Astrocyte of the cerebellum (primary cell): ENCODE measurements at regions not wholly inside any gene's neighbourhood (a gene's known extent, or its start where the extent isn't known, plus 50 kb on each side); places are given as distances from the start of the nearest gene placed in this dataset.

Source experiments
- DNase-seq: peaks from one replicate; pipeline ENCODE4 v3.0.0-alpha.2; 2011; ENCODE audit warnings: low read depth
- H3K4me3 ChIP-seq: 2 replicates; pipeline ENCODE4 v1.5.1; 2011; ENCODE audit warnings: mild to moderate bottlenecking, low read depth, low read length, moderate library complexity
- in situ Hi-C: cut with HindIII; loops from 2 replicates; pipeline ENCODE4 v1.10.0; 2017; ENCODE audit warnings: low sequenced_read_pairs
- TF ChIP-seq, protein P1 (sequence below): IDR thresholded peaks from 2 replicates; pipeline ENCODE4 v1.5.1; 2012; ENCODE audit warnings: low read length, low read depth, moderate library complexity, mild to moderate bottlenecking; ENCODE audit errors: missing control alignments

DNA sequence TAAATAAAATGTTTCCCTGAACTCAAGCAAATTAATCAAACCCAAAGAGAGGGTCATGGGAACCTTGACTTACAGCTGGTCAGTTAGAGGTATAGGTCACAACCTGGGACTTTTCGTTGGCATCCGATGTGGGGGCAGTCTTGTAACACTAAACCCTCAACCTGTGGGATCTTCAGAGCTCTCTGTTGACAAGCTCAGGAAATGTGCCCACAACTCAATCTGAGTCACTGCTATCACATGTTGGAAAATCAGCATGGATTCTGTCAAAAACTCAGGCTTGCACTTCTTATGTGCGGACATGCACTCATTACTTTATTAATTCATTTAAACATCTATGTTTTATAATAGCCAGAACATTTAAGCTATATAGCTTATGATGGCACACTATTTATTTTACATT is 424.6 kb upstream of the SORCS1 start:
- H3K4me3 ChIP-seq, result no peak overlapping the region
- no peak for DNase-seq
- TF ChIP-seq, protein P1, sequence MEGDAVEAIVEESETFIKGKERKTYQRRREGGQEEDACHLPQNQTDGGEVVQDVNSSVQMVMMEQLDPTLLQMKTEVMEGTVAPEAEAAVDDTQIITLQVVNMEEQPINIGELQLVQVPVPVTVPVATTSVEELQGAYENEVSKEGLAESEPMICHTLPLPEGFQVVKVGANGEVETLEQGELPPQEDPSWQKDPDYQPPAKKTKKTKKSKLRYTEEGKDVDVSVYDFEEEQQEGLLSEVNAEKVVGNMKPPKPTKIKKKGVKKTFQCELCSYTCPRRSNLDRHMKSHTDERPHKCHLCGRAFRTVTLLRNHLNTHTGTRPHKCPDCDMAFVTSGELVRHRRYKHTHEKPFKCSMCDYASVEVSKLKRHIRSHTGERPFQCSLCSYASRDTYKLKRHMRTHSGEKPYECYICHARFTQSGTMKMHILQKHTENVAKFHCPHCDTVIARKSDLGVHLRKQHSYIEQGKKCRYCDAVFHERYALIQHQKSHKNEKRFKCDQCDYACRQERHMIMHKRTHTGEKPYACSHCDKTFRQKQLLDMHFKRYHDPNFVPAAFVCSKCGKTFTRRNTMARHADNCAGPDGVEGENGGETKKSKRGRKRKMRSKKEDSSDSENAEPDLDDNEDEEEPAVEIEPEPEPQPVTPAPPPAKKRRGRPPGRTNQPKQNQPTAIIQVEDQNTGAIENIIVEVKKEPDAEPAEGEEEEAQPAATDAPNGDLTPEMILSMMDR, result no peak
- in situ Hi-C loops, result no loop called here

DNA sequence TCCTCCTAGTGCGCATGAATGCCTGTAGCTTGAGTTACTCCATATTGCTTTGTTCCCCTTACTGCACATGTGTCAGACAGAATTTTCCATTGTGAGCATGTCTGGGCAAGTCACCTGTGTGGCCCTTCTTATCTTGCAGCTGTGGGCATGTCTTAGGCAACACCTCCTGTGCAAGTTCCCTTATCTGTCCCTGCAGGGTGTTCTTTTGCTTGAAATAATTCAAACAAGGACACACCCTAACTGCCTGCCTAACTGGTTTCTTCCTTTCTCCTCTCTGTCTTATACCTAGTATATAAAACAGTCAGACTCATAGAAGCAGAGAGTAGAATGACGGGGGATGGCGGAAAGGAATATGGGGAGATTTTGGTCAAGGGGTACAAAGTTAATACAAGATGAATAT is 421.1 kb upstream of the SORCS1 start:
- TF ChIP-seq, protein P1, result no peak
- in situ Hi-C loops, result no loop called here
- DNase-seq, result no peak
- no peak overlapping the region for H3K4me3 ChIP-seq

DNA sequence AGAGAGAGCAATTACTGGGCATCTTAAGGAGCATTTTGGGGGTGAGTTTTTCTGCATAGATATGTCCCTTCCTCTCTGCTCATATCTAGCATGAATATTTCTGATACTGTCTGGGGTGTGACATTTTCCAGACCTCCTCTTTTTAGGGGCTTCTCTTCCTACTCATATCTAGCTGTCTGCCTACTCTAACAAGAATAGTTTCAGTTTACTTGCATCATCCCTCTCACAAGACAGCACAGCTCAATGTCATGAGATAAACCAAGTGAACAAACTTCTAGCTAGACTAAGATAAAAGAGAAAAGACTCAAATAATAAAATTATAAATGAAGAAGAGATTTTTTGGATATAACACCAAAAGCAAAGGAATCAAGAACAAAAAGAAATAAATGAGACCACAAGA is 419.5 kb upstream of the SORCS1 start:
- H3K4me3 ChIP-seq, result no peak overlapping the region
- in situ Hi-C loops, result no loop called here
- DNase-seq, result no peak
- TF ChIP-seq, protein P1, result no peak

DNA sequence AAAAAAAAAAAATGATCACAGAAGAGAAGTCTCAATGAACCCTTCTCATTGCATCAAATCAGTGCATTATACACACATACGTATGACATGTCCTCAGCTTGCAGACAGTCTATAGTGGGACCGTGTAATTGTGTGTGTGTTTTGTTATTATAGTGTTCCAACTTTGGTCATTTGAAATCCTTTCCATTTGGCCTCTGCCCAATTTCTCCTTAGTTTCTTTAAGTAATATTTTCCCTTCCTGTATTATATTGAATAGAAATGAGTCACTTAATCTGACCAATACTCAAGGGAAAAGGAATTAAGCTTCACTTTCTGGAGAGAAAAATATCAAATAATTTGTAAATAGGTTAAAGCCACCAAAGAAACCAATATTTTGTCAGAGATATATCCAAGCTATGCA is 415.5 kb upstream of the SORCS1 start:
- no peak overlapping the region for H3K4me3 ChIP-seq
- TF ChIP-seq, protein P1, result no peak
- DNase-seq, result no peak
- in situ Hi-C loops, result no loop called here

DNA sequence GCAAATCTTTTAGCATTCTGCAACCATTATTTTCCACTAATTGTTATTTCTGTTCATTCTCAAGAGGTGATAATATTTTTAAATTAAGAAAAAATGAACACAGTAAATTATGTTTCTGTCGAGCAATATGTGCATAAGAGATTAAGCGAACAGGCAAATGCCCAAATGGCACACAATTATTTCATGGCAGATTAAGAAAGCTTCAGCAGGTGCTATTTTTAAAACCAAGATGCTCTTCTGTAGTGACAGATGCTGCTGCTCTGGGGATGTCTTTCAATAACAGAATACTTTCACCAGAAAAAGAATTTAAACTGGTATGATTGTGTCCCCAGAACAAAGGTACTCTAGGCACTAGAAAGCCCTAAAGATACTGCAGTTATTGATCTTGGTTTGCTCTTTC is 412.7 kb upstream of the SORCS1 start:
- DNase-seq, result no peak
- TF ChIP-seq, protein P1, result no peak
- H3K4me3 ChIP-seq, result no peak overlapping the region
- in situ Hi-C loops, result no loop called here

DNA sequence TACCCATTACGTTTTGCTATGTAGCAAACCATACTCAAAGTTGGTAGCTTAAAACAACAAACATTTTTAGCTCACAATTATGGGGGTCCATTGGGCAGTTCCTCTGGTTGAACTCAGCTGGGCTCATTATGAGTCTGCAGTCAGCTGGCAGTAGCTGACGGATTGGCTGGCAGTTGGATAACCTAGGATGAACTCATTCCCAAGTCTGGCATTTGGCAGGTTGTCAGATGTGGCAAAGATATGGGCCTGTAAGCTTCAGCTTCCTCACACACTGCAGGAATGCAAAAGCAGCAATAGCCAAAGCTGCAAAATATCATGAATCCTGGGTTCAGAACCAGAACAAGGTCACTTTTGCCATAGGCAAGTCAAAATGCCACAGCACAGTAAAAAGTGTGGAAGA is 412.2 kb upstream of the SORCS1 start:
- H3K4me3 ChIP-seq, result no peak overlapping the region
- TF ChIP-seq, protein P1, result no peak
- no peak for DNase-seq
- in situ Hi-C loops, result no loop called here

DNA sequence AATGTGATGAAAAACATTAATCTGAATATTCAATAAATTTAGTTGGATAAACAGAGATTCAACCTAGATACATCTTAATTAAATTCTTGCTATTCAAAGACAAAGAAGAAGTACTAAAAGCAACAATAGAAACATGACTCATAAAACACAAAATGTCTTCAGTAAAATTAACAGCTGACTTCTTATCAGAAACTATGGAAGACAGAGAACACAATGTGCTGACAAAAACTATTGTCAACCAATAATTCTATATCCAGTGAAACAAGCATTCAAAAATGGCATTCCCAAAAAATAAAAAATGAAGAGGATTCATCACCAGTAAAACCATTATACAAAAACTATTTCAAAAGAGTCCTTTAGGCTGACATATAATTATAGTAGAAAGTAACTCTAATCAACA is 400.5 kb upstream of the SORCS1 start:
- TF ChIP-seq, protein P1, result no peak
- in situ Hi-C loops, result no loop called here
- H3K4me3 ChIP-seq, result no peak overlapping the region
- DNase-seq, result no peak
